BLaER1 (cell line): ENCODE measurements at regions not wholly inside any gene's neighbourhood (a gene's known extent, or its start where the extent isn't known, plus 50 kb on each side); places are given as distances from the start of the nearest gene placed in this dataset.

ENCODE experiments used
- H3K27ac ChIP-seq: shearing (Covaris generic); formaldehyde crosslinking; 2 replicates; pipeline ENCODE4 v1.8.1; 2022
- H3K27me3 ChIP-seq: shearing (Covaris generic); formaldehyde crosslinking; 2 replicates; pipeline ENCODE4 v1.8.1; 2022
- H3K36me3 ChIP-seq: shearing (Covaris generic); formaldehyde crosslinking; 2 replicates; pipeline ENCODE4 v1.8.1; 2022
- H3K4me1 ChIP-seq: shearing (Covaris generic); formaldehyde crosslinking; 2 replicates; pipeline ENCODE4 v1.8.1; 2022
- H3K4me2 ChIP-seq: shearing (Covaris generic); formaldehyde crosslinking; 2 replicates; pipeline ENCODE4 v1.8.1; 2022
- H3K4me3 ChIP-seq: shearing (Covaris generic); formaldehyde crosslinking; 2 replicates; pipeline ENCODE4 v1.8.1; 2022
- H3K9ac ChIP-seq: shearing (Covaris generic); formaldehyde crosslinking; 2 replicates; pipeline ENCODE4 v1.8.1; 2022
- H3K9me3 ChIP-seq: shearing (Covaris generic); formaldehyde crosslinking; 2 replicates; pipeline ENCODE4 v1.8.1; 2022
- H4K20me1 ChIP-seq: shearing (Covaris generic); formaldehyde crosslinking; 2 replicates; pipeline ENCODE4 v1.8.1; 2022
- Cebpa-rat ChIP-seq: shearing (Covaris generic); IDR thresholded peaks from 2 replicates; pipeline ENCODE4 v1.8.1; 2022

- no peaks in the 10 kb centered on the region for H3K36me3 ChIP-seq
- peaks cover 21% of the 10 kb centered on the region for H3K4me1 ChIP-seq
- H3K9ac ChIP-seq: no peak overlapping the region
- no peaks in the 10 kb centered on the region for H3K27me3 ChIP-seq
- H3K9me3 ChIP-seq: no peaks in the 10 kb centered on the region
- no peaks in the 10 kb centered on the region for H4K20me1 ChIP-seq
- TF ChIP-seq Cebpa-rat: no peak
- H3K27ac ChIP-seq: no peak overlapping the region
- H3K4me3 ChIP-seq: no peak overlapping the region
- no peak overlapping the region for H3K4me2 ChIP-seq
These were observed 81.3 kb downstream of the VEGFA start for GRCh38 chr6:43851204-43851865.

GRCh38 chr6:43850314-43851203 is 80.5 kb downstream of the VEGFA start:
- TF ChIP-seq Cebpa-rat: no peak

DNA sequence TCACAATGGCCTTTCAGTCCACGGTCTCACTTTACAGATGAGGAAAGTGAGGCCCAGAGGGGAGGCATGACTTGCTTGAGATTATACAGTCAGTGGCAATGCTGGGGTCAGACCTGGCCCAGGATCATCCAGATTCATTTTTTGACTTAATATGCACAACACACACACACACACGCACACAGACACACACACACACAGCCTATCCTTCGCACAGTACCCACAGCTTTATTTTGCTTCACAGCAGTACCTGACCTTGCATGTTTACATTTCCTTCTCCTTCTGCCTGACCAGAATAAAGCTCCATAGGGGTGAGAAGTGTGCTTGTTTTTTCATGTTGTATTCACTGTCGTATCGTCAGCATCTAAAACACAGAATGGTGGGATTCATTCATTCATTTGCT is 79.8 kb downstream of the VEGFA start:
- peaks cover 21% of the 10 kb centered on the region for H3K4me1 ChIP-seq
- H3K4me3 ChIP-seq: no peak overlapping the region
- H3K27me3 ChIP-seq: no peaks in the 10 kb centered on the region
- no peaks in the 10 kb centered on the region for H3K9me3 ChIP-seq
- H3K4me2 ChIP-seq: no peak overlapping the region
- no peak overlapping the region for H3K9ac ChIP-seq
- no peaks in the 10 kb centered on the region for H4K20me1 ChIP-seq
- TF ChIP-seq Cebpa-rat: no peak
- no peaks in the 10 kb centered on the region for H3K36me3 ChIP-seq
- H3K27ac ChIP-seq: no peak overlapping the region

More at GRCh38 chr6:43850314-43851203, 80.5 kb downstream of the VEGFA start:
- Histone ChIP-seq H3K9me3 (no peaks in the 10 kb centered on the region), H3K27me3 (no peaks in the 10 kb centered on the region), H3K9ac (no peak overlapping the region), H3K4me1 (peaks cover 21% of the 10 kb centered on the region), H3K36me3 (no peaks in the 10 kb centered on the region), H3K4me2 (no peak overlapping the region), H3K27ac (no peak overlapping the region), H4K20me1 (no peaks in the 10 kb centered on the region), H3K4me3 (no peak overlapping the region)

DNA sequence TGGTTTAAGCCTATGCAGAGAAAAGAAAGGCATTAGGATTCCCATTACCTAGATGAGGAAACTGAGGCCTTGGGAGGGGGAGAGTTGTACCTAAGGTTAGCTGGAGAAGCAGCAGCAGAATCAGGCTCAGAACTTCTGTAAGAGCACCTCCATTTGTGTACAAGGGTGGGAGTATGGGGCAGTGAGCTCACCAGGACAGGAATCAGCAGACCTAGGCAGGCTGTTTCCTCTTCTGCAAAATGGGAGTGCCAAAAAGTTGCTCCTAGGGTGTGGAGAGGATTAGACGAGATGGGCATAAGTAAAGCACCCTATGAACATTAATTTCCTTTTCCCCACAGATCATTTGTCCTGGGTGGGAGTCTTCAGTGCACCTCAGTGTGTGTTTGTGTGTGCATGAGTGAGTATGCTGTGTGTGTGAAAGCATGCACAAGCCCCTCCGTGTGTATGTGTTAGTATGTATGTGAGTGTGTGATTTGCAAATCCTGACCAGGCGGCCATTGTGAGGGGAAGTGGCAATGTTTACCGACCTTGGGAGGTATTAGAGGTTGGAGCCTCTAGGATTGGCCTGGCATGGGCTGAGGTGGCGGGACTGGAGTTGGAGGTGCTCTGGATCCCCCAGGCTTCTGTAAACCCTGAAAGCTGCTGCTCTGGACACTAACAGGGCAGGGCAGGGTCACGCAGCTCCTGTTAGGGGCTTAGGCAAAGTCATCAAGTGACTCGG is 78.8 kb downstream of the VEGFA start:
- no peak for TF ChIP-seq Cebpa-rat
- Histone ChIP-seq H3K4me1 (peaks cover 19% of the 10 kb centered on the region), H3K4me3 (no peak overlapping the region), H3K9me3 (no peaks in the 10 kb centered on the region), H4K20me1 (no peaks in the 10 kb centered on the region), H3K9ac (no peak overlapping the region), H3K4me2 (no peak overlapping the region), H3K27me3 (no peaks in the 10 kb centered on the region), H3K27ac (no peak overlapping the region), H3K36me3 (no peaks in the 10 kb centered on the region)

GRCh38 chr6:43847741-43848630 is 78.0 kb downstream of the VEGFA start:
- no peaks in the 10 kb centered on the region for H3K9me3 ChIP-seq
- H3K36me3 ChIP-seq: no peaks in the 10 kb centered on the region
- H3K27ac ChIP-seq: no peak overlapping the region
- peaks cover 10% of the 10 kb centered on the region for H3K4me1 ChIP-seq
- H3K4me2 ChIP-seq: no peak overlapping the region
- H3K27me3 ChIP-seq: no peaks in the 10 kb centered on the region
- H3K4me3 ChIP-seq: no peak overlapping the region
- H4K20me1 ChIP-seq: no peaks in the 10 kb centered on the region
- H3K9ac ChIP-seq: no peak overlapping the region
- no peak for TF ChIP-seq Cebpa-rat

GRCh38 chr6:43846556-43846955 is 76.5 kb downstream of the VEGFA start:
- Histone ChIP-seq H3K4me3 (no peak overlapping the region), H3K27ac (no peak overlapping the region), H3K27me3 (no peaks in the 10 kb centered on the region), H3K9ac (no peak overlapping the region), H3K36me3 (no peaks in the 10 kb centered on the region), H3K4me2 (no peak overlapping the region), H3K9me3 (no peaks in the 10 kb centered on the region), H4K20me1 (no peaks in the 10 kb centered on the region), H3K4me1 (peaks cover 7% of the 10 kb centered on the region; the same call in 1 of the 2 replicates)
- no peak for TF ChIP-seq Cebpa-rat

GRCh38 chr6:43845646-43846045 is 75.6 kb downstream of the VEGFA start:
- Histone ChIP-seq H3K9me3 (no peaks in the 10 kb centered on the region), H3K27me3 (no peaks in the 10 kb centered on the region), H3K27ac (no peak overlapping the region), H3K4me2 (no peak overlapping the region), H3K4me3 (no peak overlapping the region), H3K36me3 (no peaks in the 10 kb centered on the region), H3K9ac (no peak overlapping the region), H3K4me1 (peaks cover 7% of the 10 kb centered on the region; the same call in 1 of the 2 replicates), H4K20me1 (no peaks in the 10 kb centered on the region)
- no peak for TF ChIP-seq Cebpa-rat

DNA sequence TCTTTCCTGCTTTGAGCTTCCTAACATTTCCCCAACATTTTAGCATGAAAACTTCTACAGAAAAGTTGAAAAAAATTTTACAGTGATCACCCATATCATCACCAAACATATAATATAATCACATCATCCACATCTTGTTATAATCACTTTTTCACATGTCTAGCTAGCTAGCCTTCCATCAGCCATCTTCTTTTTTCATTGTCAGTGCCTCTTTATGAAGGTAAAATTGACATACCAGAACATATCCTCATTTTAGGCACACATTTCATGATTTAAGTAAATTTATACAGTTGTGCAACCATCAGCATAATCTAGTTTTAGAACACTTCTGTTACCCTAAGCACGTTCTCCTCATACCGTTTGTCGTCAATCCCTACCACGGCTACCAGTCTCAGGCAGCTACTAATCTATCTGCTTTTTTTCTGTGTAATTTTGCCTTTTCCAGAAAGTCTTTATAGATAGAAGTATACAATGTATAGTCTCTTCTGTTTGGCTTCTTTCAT is 73.7 kb downstream of the VEGFA start:
- Histone ChIP-seq H3K4me3 (no peak overlapping the region), H3K27ac (no peak overlapping the region), H3K9me3 (no peaks in the 10 kb centered on the region), H3K36me3 (no peaks in the 10 kb centered on the region), H3K27me3 (no peaks in the 10 kb centered on the region), H3K4me1 (peaks cover 7% of the 10 kb centered on the region; the same call in 1 of the 2 replicates), H4K20me1 (no peaks in the 10 kb centered on the region), H3K9ac (no peak overlapping the region), H3K4me2 (no peak overlapping the region)
- TF ChIP-seq Cebpa-rat: no peak

DNA sequence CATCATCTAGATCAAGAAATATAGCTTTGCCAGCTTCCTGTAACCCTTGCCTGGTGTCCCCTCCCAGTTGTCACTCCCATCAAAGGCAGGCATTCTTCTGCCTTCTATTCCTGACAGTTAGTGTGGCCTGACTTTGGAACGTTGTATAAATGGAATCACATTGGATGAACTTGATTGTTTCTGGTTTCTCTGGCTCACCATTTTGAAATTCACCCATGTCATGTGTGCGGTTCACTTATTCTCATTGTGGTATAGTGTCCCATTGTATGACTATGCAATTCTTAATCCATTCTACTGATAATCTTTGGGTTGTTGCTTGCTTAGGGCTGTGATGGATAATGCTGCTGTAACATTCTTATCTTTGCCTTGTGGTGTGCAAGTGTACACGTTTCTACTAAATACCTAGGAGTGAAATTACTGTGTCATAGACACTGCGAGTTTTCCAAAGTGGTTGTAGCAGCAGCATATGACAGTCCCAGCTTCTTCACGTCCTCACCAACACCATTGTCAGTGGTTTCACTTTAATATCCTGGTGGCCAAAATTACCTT is 73.2 kb downstream of the VEGFA start:
- Histone ChIP-seq H3K4me1 (peaks cover 3% of the 10 kb centered on the region), H3K27ac (no peak overlapping the region), H3K4me3 (no peak overlapping the region), H3K9ac (no peak overlapping the region), H3K9me3 (no peaks in the 10 kb centered on the region), H3K27me3 (no peaks in the 10 kb centered on the region), H3K4me2 (no peak overlapping the region), H4K20me1 (no peaks in the 10 kb centered on the region), H3K36me3 (no peaks in the 10 kb centered on the region)
- TF ChIP-seq Cebpa-rat: no peak
